ENCODE measurements at regions not wholly inside any gene's neighbourhood (a gene's known extent, or its start where the extent isn't known, plus 50 kb on each side); places are given as distances from the start of the nearest gene placed in this dataset.
"Not testable (repeated sequence)": the region's sequence is repeated elsewhere in the genome, so short reads cannot be mapped to it uniquely, and the experiment has no call there.

DNA sequence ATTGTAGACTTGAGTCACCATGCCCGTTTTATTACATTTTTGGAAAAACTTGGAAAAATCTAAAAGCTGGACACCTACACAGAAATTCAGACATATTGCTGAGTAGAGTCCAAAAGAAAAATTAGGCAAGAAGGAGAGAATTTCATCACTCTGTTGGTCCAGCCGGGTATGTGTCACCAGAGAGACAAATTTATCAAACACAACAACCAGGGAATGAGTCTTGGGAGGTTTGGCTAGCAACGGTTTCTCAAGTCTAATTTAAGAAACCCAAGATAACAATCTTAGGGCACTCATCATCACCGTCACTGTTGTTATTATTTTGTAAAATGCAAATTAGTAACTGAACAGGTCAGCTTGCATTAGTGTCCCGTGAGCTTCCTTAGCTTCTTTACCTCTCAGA, 197.5 kb upstream of the C2CD4B start:
- no peak for DNase-seq (ENCODE audit: low read depth in 4 of 4, low spot score in 1 of 4)

DNA sequence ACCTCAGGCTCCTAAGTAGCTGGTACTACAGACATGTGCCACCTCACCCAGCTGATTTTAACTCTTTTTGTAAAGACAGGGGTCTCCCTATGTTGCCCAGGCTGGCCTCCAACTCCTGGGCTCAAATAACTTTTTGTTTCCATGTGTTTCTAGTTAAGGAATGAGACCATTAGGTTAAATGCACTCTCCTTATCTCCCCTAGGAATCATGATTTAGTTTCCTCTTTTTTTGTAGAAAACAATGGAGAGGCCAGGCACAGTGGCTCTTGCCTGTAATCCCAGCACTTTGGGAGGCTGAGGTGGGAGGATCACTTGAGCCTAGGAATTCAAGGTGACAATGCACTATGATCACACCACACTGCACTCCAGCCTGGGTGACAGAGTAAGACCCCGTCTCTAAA, 198.8 kb upstream of the C2CD4B start:
- DNase-seq (ENCODE audit: low read depth in 4 of 4, low spot score in 1 of 4) = no peak

DNA sequence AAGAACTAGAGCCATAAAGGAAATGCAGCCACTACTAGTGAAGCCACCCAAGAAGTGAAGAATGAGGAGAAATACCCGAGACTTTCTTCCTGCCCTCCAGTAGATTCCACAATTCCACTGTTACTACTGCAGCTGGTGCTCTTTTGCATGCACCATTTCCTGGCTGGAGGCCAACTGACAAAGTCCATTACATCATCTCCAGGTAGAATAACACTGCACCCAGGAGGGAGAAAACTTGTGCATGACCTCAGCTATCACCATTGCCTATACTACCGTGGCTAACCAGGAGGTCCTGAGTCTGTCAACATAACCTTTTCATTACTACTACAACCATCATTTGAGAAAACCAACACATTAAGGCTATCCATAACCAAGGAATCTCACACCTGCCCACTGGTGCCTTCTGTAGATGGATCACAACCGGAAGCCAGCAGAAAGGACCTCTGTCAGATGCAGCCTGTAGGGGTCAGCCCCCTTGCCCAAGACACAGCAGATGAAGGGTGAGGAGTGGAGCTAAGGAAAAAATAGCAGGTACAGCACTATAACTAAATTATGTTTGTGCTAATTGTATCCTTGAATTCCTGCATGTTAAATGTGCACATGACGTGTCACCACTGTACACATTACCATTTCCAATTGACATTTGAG, 200.8 kb upstream of the C2CD4B start:
- no peak for DNase-seq (ENCODE audit: low read depth in 4 of 4, low spot score in 1 of 4)

DNA sequence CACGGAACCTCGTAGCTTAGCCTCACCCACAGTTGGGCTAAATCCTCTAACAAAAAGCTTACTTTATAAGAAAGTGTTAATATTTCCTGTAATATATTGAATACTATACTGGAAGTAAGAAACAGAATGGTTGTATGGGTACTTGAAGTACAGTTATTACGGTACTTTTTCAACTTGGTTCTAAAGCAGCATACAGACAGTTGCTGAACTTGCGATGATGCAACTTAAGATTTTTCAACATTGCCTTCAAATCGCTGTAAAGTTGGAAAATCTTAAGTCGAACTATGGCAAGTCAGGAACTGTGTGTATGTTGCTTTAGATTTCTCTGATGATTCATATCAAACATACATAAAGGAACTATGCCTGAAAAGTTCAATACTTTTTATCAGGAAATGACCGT, 204.4 kb upstream of the C2CD4B start:
- DNase-seq (ENCODE audit: low read depth in 4 of 4, low spot score in 1 of 4) = no peak

DNA sequence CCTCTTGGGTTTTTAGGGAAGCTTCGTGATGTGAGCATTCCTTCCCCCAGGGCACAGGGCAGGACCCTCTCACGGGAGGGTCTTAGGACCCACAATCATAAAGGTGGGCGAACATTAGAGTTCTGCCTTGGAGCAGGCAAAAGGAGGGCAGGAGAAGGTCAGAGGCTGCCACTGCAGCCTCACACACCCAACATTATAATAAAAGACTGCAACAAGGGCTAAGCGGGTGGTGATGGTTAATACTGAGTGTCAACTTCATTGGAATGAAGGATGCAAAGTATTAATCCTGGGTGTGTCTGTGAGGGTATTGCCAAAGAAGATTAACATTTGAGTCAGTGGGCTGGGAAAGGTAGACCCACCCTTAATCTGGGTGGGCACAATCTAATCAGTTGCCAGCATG, 206.6 kb upstream of the C2CD4B start:
- DNase-seq (ENCODE audit: low read depth in 4 of 4, low spot score in 1 of 4) = not testable (repeated sequence)

- DNase-seq (ENCODE audit: low read depth in 4 of 4, low spot score in 1 of 4) = no peak
Measured at GRCh38 chr15:62377736-62378480, 212.8 kb upstream of the C2CD4B start.

DNA sequence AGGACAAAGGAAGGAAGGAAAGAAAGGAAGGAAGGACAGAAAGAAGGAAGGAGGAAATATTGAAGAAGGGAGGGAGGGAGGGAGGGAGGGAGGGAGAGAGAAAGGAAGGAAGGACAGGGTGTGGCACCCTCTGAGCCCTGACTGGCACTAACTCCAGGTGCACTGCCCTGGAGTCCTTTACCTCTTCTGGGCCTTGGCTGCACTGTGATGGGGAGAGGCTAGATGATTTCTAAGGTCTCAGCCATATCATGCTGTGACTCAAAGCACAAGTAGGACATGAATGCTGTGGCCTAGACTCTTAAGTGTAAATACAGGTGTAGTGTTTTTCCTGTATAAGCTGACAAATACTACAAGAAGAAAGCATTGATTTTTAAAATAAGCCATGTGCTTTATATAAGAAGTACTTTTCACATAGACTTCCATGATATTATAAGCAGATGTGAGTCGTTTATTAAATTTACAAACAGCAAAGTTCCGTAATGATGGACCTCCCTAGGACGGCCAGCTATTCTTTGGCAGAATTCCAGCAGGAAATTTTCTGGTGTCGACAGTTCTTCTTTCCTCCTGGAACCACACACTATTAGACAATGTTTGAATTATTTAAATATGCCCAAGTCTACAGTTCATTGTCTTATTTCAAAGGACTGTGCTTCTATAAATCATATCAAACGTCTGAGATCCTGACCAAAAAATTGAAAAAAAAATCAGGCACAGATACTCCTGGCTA, 213.8 kb upstream of the C2CD4B start:
- DNase-seq (ENCODE audit: low read depth in 4 of 4, low spot score in 1 of 4) = no peak

DNA sequence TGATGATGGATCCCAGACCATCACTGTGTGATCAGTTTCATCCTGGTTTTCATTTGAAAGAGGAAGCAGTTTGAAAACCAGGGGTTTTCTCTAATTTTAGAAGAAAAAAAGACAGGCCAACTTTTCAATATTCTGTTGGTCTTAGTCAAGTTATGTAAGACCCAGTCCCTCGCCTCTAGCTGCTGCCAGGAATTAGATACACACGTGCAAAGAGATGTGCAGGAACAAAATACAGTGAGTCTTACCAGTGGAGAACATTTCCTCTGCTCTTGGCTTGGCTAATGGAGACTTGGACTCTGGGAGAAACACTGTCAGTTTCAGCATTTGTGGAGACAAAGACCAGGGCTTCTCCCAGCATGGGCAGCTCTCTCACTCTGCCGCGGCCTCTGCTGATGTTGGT, 214.9 kb upstream of the C2CD4B start:
- no peak for DNase-seq (ENCODE audit: low read depth in 4 of 4, low spot score in 1 of 4)

GRCh38 chr15:62382046-62382445, 217.0 kb upstream of the C2CD4B start:
- no peak for DNase-seq (ENCODE audit: low read depth in 4 of 4, low spot score in 1 of 4)

- peak; percentile 36 to 59 (median 49) for DNase-seq (ENCODE audit: low read depth in 4 of 4, low spot score in 1 of 4)
Measured at GRCh38 chr15:62389885-62390790, 225.1 kb upstream of the C2CD4B start, which contains the start of gene TLN2. TLN2 (plus strand) TSS chr15:62390550.

- peak in 1 of 4 experiments; percentile 9 for DNase-seq (ENCODE audit: low read depth in 4 of 4, low spot score in 1 of 4)
Measured at GRCh38 chr15:62390791-62391640, 225.9 kb upstream of the C2CD4B start.

- peak in 1 of 4 experiments; percentile 12 for DNase-seq (ENCODE audit: low read depth in 4 of 4, low spot score in 1 of 4)
Measured at GRCh38 chr15:62391641-62392262, 226.7 kb upstream of the C2CD4B start.

DNA sequence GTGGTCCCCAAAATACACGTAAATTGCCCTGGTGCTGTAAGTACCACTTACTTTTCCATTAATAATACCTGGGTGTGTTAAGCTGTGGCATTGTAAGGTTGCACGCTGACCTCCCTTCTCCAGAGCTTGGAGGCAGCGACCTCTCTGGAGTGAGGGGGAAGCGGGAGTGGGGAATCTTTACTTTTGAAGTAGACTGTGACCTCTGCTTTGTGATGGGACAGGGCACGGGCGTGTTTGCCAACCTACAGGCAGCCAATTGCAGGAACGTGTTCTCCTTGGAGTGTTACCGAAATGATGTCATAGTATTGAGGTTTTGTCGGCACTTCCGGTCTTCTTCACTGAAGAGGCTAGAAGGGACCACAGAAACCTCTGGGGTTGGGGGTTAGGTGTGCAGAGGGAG, 227.3 kb upstream of the C2CD4B start:
- no peak for DNase-seq (ENCODE audit: low read depth in 4 of 4, low spot score in 1 of 4)

DNA sequence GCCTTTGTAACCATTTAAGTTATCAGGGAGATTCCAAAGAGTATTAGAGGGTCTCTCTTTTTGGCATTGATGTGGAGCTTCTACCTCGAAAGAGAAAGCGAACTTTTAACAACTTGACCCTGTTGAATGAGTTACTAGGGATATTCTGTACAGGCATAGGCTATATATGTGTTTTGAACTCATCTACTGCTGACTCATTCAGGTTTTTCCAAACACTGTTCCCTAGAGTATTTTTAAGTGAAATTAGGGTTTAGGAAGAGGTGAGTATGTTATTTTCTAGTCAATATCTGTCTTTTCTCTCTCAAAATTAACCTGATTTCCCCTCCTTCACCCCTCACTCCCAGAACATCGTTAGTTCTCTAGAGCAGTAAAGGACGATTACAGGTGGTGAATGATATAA, 228.1 kb upstream of the C2CD4B start:
- DNase-seq (ENCODE audit: low read depth in 4 of 4, low spot score in 1 of 4) = no peak

- no peak for DNase-seq (ENCODE audit: low read depth in 4 of 4, low spot score in 1 of 4)
Measured at GRCh38 chr15:62394079-62394478, 229.0 kb upstream of the C2CD4B start.

DNA sequence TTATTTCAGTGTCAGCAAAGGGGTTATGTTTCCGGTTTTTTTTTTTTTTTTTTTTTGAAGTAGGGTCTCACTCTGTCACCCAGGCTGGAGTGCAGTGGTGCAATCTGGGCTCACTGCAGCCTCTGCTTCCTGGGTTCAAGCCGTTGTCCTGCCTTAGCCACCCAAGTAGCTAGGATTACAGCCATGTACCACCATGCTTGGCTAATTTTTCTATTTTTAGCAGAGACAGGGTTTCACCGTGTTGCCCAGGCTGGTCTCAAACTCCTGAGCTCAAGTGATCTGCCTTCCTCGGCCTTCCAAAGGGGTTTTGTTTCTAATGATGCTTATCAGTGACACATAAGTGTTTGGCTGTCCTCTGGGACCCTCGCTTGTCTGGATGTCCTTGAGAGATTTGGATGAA, 235.7 kb upstream of the C2CD4B start:
- DNase-seq (ENCODE audit: low read depth in 4 of 4, low spot score in 1 of 4) = no peak

- no peak for DNase-seq (ENCODE audit: low read depth in 4 of 4, low spot score in 1 of 4)
Measured at GRCh38 chr15:62402687-62403086, 237.6 kb upstream of the C2CD4B start.

- DNase-seq (ENCODE audit: low read depth in 4 of 4, low spot score in 1 of 4) = no peak
Measured at GRCh38 chr15:62403164-62403809, 238.2 kb upstream of the C2CD4B start.

Data from stimulated activated CD4-positive, alpha-beta T cell treated with anti-CD3 and anti-CD28 coated beads, Interleukin-1b, Interleukin-23, amount 100 ng/mL, for 24 hours (primary cell).